Gastroesophageal sphincter (tissue), 3 donors: ENCODE measurements at regions not wholly inside any gene's neighbourhood (a gene's known extent, or its start where the extent isn't known, plus 50 kb on each side); places are given as distances from the start of the nearest gene placed in this dataset.
"Not testable (repeated sequence)": the region's sequence is repeated elsewhere in the genome, so short reads cannot be mapped to it uniquely, and the experiment has no call there.

Source experiments
- CTCF ChIP-seq, 4 experiments: fragments of 200-600 bp in 2 of 4; fragments of 450-650 bp in 2 of 4; sonication (generic) in 1 of 4; IDR thresholded peaks; one replicate each; pipeline ENCODE4 v1.5.1; 2017 to 2019; ENCODE audit warnings: antibody characterized with exemption in 4 of 4, mild to moderate bottlenecking in 2 of 4, moderate library complexity in 2 of 4
- POLR2A ChIP-seq, 2 donors: fragments of 450-650 bp; IDR thresholded peaks; one replicate each; pipeline ENCODE4 v1.6.1; 2017; ENCODE audit warnings: antibody characterized with exemption in 2 of 2, mild to moderate bottlenecking in 2 of 2, moderate library complexity in 1 of 2
- POLR2AphosphoS5 ChIP-seq: sonication (generic); formaldehyde crosslinking; IDR thresholded peaks from one replicate; pipeline ENCODE4 v1.6.1; 2017; ENCODE audit warnings: antibody characterized with exemption

- not testable (repeated sequence) for TF ChIP-seq CTCF (IDR thresholded peaks at IDR 0.05); POLR2AphosphoS5; POLR2A (IDR thresholded peaks at IDR 0.05)
Observed at GRCh38 chr2:132068407-132068806, 93.3 kb downstream of the ANKRD30BL start.
